Gastroesophageal sphincter (tissue), 3 donors: ENCODE measurements at regions not wholly inside any gene's neighbourhood (a gene's known extent, or its start where the extent isn't known, plus 50 kb on each side); places are given as distances from the start of the nearest gene placed in this dataset.

Experiments
- CTCF ChIP-seq, 4 experiments: fragments of 200-600 bp in 2 of 4; fragments of 450-650 bp in 2 of 4; sonication (generic) in 1 of 4; IDR thresholded peaks; one replicate each; pipeline ENCODE4 v1.5.1; 2017 to 2019; ENCODE audit warnings: antibody characterized with exemption in 4 of 4, mild to moderate bottlenecking in 2 of 4, moderate library complexity in 2 of 4
- POLR2A ChIP-seq, 2 donors: fragments of 450-650 bp; IDR thresholded peaks; one replicate each; pipeline ENCODE4 v1.6.1; 2017; ENCODE audit warnings: antibody characterized with exemption in 2 of 2, mild to moderate bottlenecking in 2 of 2, moderate library complexity in 1 of 2
- POLR2AphosphoS5 ChIP-seq: sonication (generic); formaldehyde crosslinking; IDR thresholded peaks from one replicate; pipeline ENCODE4 v1.6.1; 2017; ENCODE audit warnings: antibody characterized with exemption

GRCh38 chr2:219916281-219916680, 288.9 kb downstream of the SLC4A3 start:
- TF ChIP-seq CTCF (IDR thresholded peaks at IDR 0.05) (no peak), POLR2A (IDR thresholded peaks at IDR 0.05) (no peak), POLR2AphosphoS5 (no peak)
